Lung (tissue), 11 donors: ENCODE measurements at regions not wholly inside any gene's neighbourhood (a gene's known extent, or its start where the extent isn't known, plus 50 kb on each side); places are given as distances from the start of the nearest gene placed in this dataset.
"Not testable (repeated sequence)": the region's sequence is repeated elsewhere in the genome, so short reads cannot be mapped to it uniquely, and the experiment has no call there.

Experiments
- ATAC-seq: fragments of 200-7000 bp; cut with Tn5 transposase; one replicate; pipeline ENCODE4 v1.9.1; 2020; ENCODE audit warnings: moderate number of reproducible peaks; ENCODE audit not compliant: insufficient read depth, low FRiP score
- DNase-seq, 3 donors: peaks; one replicate each; pipeline ENCODE4 v3.0.0-alpha.2; 2013 to 2017
- H3K27ac ChIP-seq, 2 donors: one replicate each; pipeline ENCODE4 v1.5.1; 2013; ENCODE audit warnings: mild to moderate bottlenecking in 2 of 2, moderate library complexity in 2 of 2, control low read depth in 1 of 2, inconsistent platforms in 1 of 2, low read depth in 1 of 2, low read length in 1 of 2
- H3K27me3 ChIP-seq, 3 donors: one replicate each; pipeline ENCODE4 v1.5.1; 2013; ENCODE audit warnings: low read length in 2 of 3; ENCODE audit not compliant: control insufficient read depth in 3 of 3, insufficient read depth in 3 of 3
- H3K36me3 ChIP-seq, 4 donors: one replicate each; pipeline ENCODE4 v1.5.1; 2013; ENCODE audit warnings: low read length in 4 of 4, mild to moderate bottlenecking in 1 of 4, moderate library complexity in 1 of 4; ENCODE audit not compliant: control insufficient read depth in 4 of 4, insufficient read depth in 4 of 4
- H3K4me1 ChIP-seq, 5 donors: one replicate each; pipeline ENCODE4 v1.5.1; 2013; ENCODE audit warnings: low read length in 5 of 5, mild to moderate bottlenecking in 2 of 5, moderate library complexity in 1 of 5; ENCODE audit not compliant: control insufficient read depth in 5 of 5, insufficient read depth in 5 of 5
- H3K4me3 ChIP-seq: one replicate; pipeline ENCODE4 v1.5.1; 2013; ENCODE audit warnings: mild to moderate bottlenecking, control low read depth, moderate library complexity
- H3K9ac ChIP-seq, 2 donors: one replicate each; pipeline ENCODE4 v1.5.1; 2013; ENCODE audit warnings: low read length in 2 of 2, control low read depth in 1 of 2; ENCODE audit not compliant: insufficient read depth in 1 of 2
- H3K9me3 ChIP-seq, 4 donors: one replicate each; pipeline ENCODE4 v1.5.1; 2013; ENCODE audit warnings: low read length in 3 of 4, mild to moderate bottlenecking in 1 of 4, moderate library complexity in 1 of 4; ENCODE audit not compliant: control insufficient read depth in 4 of 4, insufficient read depth in 3 of 4
- CTCF ChIP-seq: IDR thresholded peaks from 2 replicates; pipeline ENCODE4 v1.5.1; 2012; ENCODE audit warnings: mild to moderate bottlenecking; ENCODE audit errors: control extremely low read depth, extremely low read depth
- WGBS, 2 donors: extraction: QIAGEN DNeasy Blood & Tissue Kit; methylation state at CpG; one replicate each; pipeline ENCODE4 v1.1.7; 2013; 5-methylcytosine and 5-hydroxymethylcytosine counted together
- donor health status: control.
- donor health status: control.
- donor health status: Bipolar disorder and iron deficiency.
- donor health status: healthy.
- donor health status: DM: yes; HTN: yes; CAD: no.

DNA sequence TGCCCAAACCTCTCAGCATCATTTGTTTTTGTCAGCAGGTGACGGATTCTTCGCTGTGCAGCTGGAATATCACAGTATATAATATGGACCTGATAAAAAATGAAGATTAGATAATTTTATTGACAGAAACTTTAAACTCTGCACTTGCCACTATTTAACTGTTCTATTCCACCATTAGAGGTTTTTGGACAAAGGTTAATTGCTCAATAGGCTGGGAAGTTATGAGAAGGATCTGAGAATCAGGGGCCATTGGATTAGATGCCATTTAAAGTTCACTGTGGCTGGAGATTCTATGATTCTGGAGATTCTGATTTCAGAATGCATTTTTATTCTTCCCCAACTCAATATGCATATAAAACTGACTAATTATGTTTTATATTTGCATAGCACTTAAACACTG is 59.8 kb upstream of the ANXA1 start:
- Histone ChIP-seq H3K4me3 (no peak overlapping the region), H3K9me3 (no peaks in the 10 kb centered on the region), H3K9ac (no peak overlapping the region), H3K4me1 (no peaks in the 10 kb centered on the region), H3K36me3 (no peaks in the 10 kb centered on the region), H3K27ac (no peak overlapping the region), H3K27me3 (no peaks in the 10 kb centered on the region)
- DNase-seq (no peak), ATAC-seq (no peak)
- WGBS, 2 donors, result 90 to 96% methylated on average over 2 of the region's 2 CpGs
- no peak for TF ChIP-seq CTCF

DNA sequence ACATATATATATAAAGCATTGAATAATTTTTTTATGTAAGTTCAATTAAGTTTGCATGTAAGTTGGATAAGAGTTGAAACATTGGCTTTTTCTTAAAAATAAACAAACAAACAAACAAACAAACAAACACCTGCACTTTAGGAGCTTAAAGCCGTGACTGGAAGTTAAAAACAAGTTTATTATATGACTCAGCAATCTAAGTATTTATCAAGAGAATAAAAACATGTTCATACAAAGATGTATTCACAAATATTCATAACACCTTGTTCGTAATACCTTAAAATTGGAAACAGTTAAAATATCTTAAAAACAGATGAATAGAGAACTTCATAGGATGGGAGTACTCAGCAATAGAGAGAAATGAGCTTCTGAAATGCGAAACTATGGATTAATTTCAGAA is 61.5 kb upstream of the ANXA1 start:
- H3K27me3 ChIP-seq, result no peaks in the 10 kb centered on the region
- TF ChIP-seq CTCF, result no peak
- ATAC-seq, result no peak
- H3K4me3 ChIP-seq, result no peak overlapping the region
- DNase-seq, result no peak
- H3K9ac ChIP-seq, result no peak overlapping the region
- no peak overlapping the region for H3K27ac ChIP-seq
- no peaks in the 10 kb centered on the region for H3K36me3 ChIP-seq
- H3K4me1 ChIP-seq, result no peaks in the 10 kb centered on the region
- 60 to 80% methylated on average over 3 of the region's 3 CpGs for WGBS, 2 donors
- no peaks in the 10 kb centered on the region for H3K9me3 ChIP-seq

DNA sequence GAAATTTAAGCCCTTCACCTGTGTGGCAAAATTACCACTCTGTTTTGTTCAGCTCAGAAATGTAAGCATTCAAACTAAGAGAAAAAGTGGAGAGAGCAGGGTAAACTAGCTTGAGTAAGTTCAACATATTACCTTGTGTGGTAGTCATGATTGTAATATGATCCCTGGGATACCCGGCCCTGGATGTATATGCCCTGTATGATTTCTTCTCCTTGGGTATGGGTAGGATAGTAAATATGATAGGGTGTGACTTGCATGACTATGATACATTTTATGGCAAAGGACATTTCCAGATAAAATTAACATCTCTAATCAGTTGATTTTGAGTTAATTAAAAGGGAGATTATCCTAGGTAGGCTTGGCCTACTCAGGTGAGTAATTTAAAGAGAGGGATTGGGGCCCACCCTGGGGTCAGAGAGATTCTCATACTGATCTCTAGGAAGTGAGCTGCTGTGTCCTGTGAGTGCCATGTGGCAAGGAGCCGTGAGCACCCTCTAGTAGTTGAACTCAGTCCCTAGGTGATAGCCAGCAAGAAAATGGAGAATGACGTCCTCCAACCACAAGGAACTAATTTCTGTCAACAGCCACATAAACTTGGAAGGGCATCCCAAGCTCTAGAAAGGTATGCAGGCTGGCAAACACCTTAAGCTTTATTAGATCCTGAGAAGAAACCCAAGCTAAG is 62.2 kb upstream of the ANXA1 start:
- Histone ChIP-seq H3K27me3 (no peaks in the 10 kb centered on the region), H3K27ac (no peak overlapping the region), H3K4me1 (no peaks in the 10 kb centered on the region), H3K36me3 (no peaks in the 10 kb centered on the region), H3K4me3 (no peak overlapping the region), H3K9ac (no peak overlapping the region), H3K9me3 (no peaks in the 10 kb centered on the region)
- DNase-seq (no peak), ATAC-seq (no peak)
- WGBS, 2 donors, result 75 to 78% methylated on average over 3 of the region's 3 CpGs
- TF ChIP-seq CTCF, result no peak

DNA sequence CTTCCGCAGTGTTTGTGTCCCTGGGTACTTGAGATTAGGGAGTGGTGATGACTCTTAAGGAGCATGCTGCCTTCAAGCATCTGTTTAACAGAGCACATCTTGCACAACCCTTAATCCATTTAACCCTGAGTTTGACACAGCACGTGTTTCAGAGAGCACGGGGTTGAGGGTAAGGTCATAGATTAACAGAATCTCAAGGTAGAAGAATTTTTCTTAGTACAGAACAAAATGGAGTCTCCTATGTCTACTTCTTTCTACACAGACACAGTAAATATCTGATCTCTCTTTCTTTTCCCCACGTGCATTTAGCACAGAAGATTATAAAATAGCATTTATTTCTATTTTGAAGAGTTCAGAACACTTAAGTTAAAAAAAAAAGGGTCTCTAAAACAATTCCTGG is 63.8 kb upstream of the ANXA1 start:
- 70 to 81% methylated on average over 3 of the region's 4 CpGs for WGBS, 2 donors
- not testable (repeated sequence) for H3K36me3 ChIP-seq, H3K27ac ChIP-seq, H3K4me1 ChIP-seq, ATAC-seq, H3K4me3 ChIP-seq, DNase-seq, H3K27me3 ChIP-seq, H3K9me3 ChIP-seq, H3K9ac ChIP-seq
